ENCODE measurements at regions not wholly inside any gene's neighbourhood (a gene's known extent, or its start where the extent isn't known, plus 50 kb on each side); places are given as distances from the start of the nearest gene placed in this dataset.

- no peak for DNase-seq (ENCODE audit: low read depth)
- TF ChIP-seq CTCF (IDR thresholded peaks at IDR 0.05; ENCODE audit: insufficient read depth, low read length): no peak
- no peak overlapping the region for H3K4me3 ChIP-seq (ENCODE audit: low read depth, low read length)
Observed at GRCh38 chrX:113033966-113034680, 193.5 kb upstream of the AMOT start.

DNA sequence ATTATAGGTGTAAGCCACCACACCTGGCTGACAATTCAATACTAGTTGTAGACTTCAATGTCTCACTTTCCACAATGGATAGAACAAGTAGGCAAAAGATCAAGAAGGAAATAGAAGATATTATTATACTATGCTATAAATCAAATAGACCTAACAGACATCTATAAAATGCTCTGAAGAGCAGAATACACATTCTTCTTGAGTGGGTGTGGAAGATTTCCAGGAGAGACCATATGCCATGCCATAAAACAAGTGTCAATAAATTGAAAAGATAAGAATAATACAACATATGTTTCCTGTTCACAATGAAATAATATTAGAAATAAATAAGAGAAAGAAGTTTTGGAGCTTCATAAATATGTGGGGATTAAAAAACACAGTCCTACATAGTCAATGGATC, 179.3 kb upstream of the AMOT start:
- TF ChIP-seq CTCF (IDR thresholded peaks at IDR 0.05; ENCODE audit: insufficient read depth, low read length): no peak
- H3K4me3 ChIP-seq (ENCODE audit: low read depth, low read length): no peak overlapping the region
- no peak for DNase-seq (ENCODE audit: low read depth)

- TF ChIP-seq CTCF (IDR thresholded peaks at IDR 0.05; ENCODE audit: insufficient read depth, low read length): no peak
- no peak for DNase-seq (ENCODE audit: low read depth)
Observed at GRCh38 chrX:113009837-113010236, 169.2 kb upstream of the AMOT start.

DNA sequence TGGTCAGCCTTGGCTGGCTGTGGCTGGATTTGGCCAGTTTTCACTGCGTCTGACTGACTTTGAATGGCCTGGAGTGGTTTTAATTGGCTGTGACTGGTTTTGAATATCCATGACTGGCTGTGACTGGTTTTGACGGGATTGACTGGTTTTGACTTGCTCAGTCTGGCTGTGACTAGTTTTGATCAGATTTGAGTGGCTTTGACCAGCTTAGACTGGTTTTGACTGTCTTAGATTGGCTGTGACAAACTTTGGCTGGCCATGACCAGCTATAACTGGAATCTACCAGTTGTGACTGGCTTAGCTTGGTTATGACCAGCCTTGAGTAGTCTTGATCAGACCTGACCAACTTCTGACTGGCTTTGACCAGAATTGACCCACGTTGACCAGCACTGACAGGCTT, 168.4 kb upstream of the AMOT start:
- no peak for TF ChIP-seq CTCF (IDR thresholded peaks at IDR 0.05; ENCODE audit: insufficient read depth, low read length)
- no peak overlapping the region for H3K4me3 ChIP-seq (ENCODE audit: low read depth, low read length)
- no peak for DNase-seq (ENCODE audit: low read depth)

More at GRCh38 chrX:113009837-113010236, 169.2 kb upstream of the AMOT start:
- no peak overlapping the region for H3K4me3 ChIP-seq (ENCODE audit: low read depth, low read length)

DNA sequence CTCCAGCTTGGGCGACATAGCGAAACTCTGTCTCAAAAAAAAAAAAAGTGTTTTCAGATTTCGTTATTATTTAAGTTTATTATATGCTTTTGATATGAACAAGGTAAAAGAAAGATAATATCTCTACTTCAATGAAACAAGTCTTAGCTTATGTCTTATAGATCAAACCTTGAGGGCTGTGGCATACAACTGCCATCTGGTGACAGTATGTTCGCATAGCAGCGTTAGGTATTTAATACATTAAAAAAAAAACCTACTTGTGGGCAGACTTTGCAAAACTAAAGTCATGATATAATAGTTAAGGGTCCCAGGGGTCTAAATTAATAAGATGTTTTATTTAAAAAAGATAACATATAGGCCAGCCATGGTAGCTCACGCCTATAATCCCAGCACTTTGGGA, 161.2 kb upstream of the AMOT start:
- DNase-seq (ENCODE audit: low read depth): no peak
- TF ChIP-seq CTCF (IDR thresholded peaks at IDR 0.05; ENCODE audit: insufficient read depth, low read length): no peak
- no peak overlapping the region for H3K4me3 ChIP-seq (ENCODE audit: low read depth, low read length)

- no peak overlapping the region for H3K4me3 ChIP-seq (ENCODE audit: low read depth, low read length)
- no peak for DNase-seq (ENCODE audit: low read depth)
- no peak for TF ChIP-seq CTCF (IDR thresholded peaks at IDR 0.05; ENCODE audit: insufficient read depth, low read length)
Observed at GRCh38 chrX:112997991-112998390, 157.4 kb upstream of the AMOT start.

GRCh38 chrX:112991801-112992200, 151.2 kb upstream of the AMOT start:
- TF ChIP-seq CTCF (IDR thresholded peaks at IDR 0.05; ENCODE audit: insufficient read depth, low read length): no peak
- no peak for DNase-seq (ENCODE audit: low read depth)
- H3K4me3 ChIP-seq (ENCODE audit: low read depth, low read length): no peak overlapping the region
